AG04450 (cell line): ENCODE measurements at regions not wholly inside any gene's neighbourhood (a gene's known extent, or its start where the extent isn't known, plus 50 kb on each side); places are given as distances from the start of the nearest gene placed in this dataset.

Experiments used
- CTCF ChIA-PET: fragments of 300-600, 350-600 bp; formaldehyde crosslinking; extraction: SDS; loops from one replicate; lab custom pipeline; 2022; ENCODE audit warnings: antibody characterized with exemption, inconsistent platforms; lab: Charles Lee
- POLR2A ChIA-PET: fragments of 350-600 bp; formaldehyde crosslinking; extraction: SDS; loops from one replicate; lab custom pipeline; 2021; ENCODE audit warnings: antibody characterized with exemption, inconsistent platforms; lab: Yijun Ruan, JAX
- DNase-seq: peaks from one replicate; pipeline ENCODE4 v3.0.0-alpha.2; 2011; ENCODE audit warnings: low read depth, low spot score
- H3K27ac ChIP-seq: one replicate; pipeline ENCODE4 v1.5.1; 2012; ENCODE audit warnings: low read depth, low read length, control low read depth
- H3K27me3 ChIP-seq: one replicate; pipeline ENCODE4 v1.6.0; 2012; ENCODE audit warnings: low read length; ENCODE audit not compliant: control insufficient read depth, insufficient read depth
- H3K4me3 ChIP-seq: 2 replicates; pipeline ENCODE4 v1.5.1; 2011; ENCODE audit warnings: mild to moderate bottlenecking, low read depth, low read length, control low read depth
- H3K9me3 ChIP-seq: 2 replicates; pipeline ENCODE4 v1.5.1; 2012; ENCODE audit warnings: low read length; ENCODE audit not compliant: control insufficient read depth, insufficient read depth
- CTCF ChIP-seq: IDR thresholded peaks from 2 replicates; pipeline ENCODE4 v1.5.1; 2011; ENCODE audit warnings: low read depth, low read length, control low read depth, inconsistent platforms

- no peak for TF ChIP-seq CTCF
- H3K4me3 ChIP-seq, result no peak overlapping the region
- no peaks in the 10 kb centered on the region for H3K27me3 ChIP-seq
- no peak for DNase-seq
- H3K27ac ChIP-seq, result no peak overlapping the region
- H3K9me3 ChIP-seq, result no peaks in the 10 kb centered on the region
- ChIA-PET CTCF (no interaction called here), POLR2A (no interaction called here)
Measured at GRCh38 chr12:24270464-24270863, 321.0 kb upstream of the SOX5 start.

GRCh38 chr12:24268663-24269186, 319.3 kb upstream of the SOX5 start:
- H3K27me3 ChIP-seq, result no peaks in the 10 kb centered on the region
- no peak overlapping the region for H3K4me3 ChIP-seq
- TF ChIP-seq CTCF, result 0 out of 2 replicates have a peak, but pooled peaks have one; percentile 12
- ChIA-PET POLR2A (no interaction called here), CTCF (interaction anchor here (0.6 kb wide), 1 partner anchor 14 kb away, joined by 3 read pairs; no protein-coding TSS in a partner anchor)
- no peak overlapping the region for H3K27ac ChIP-seq
- H3K9me3 ChIP-seq, result no peaks in the 10 kb centered on the region
- DNase-seq, result no peak

- CTCF ChIA-PET, result no interaction called here
- no peak for DNase-seq
- no peak for TF ChIP-seq CTCF
- no peaks in the 10 kb centered on the region for H3K27me3 ChIP-seq
- no peaks in the 10 kb centered on the region for H3K9me3 ChIP-seq
- H3K4me3 ChIP-seq, result no peak overlapping the region
- H3K27ac ChIP-seq, result no peak overlapping the region
- POLR2A ChIA-PET, result no interaction called here
Measured at GRCh38 chr12:24266982-24267381, 317.5 kb upstream of the SOX5 start.

- Histone ChIP-seq H3K27me3 (no peaks in the 10 kb centered on the region), H3K9me3 (no peaks in the 10 kb centered on the region), H3K4me3 (no peak overlapping the region), H3K27ac (no peak overlapping the region)
- TF ChIP-seq CTCF, result no peak
- POLR2A ChIA-PET, result no interaction called here
- no peak for DNase-seq
- CTCF ChIA-PET, result no interaction called here
Measured at GRCh38 chr12:24256684-24257083, 307.2 kb upstream of the SOX5 start.

- Histone ChIP-seq H3K27ac (no peak overlapping the region), H3K27me3 (no peaks in the 10 kb centered on the region), H3K4me3 (no peak overlapping the region), H3K9me3 (no peaks in the 10 kb centered on the region)
- ChIA-PET POLR2A (no interaction called here), CTCF (no interaction called here)
- DNase-seq, result no peak
- TF ChIP-seq CTCF, result no peak
Measured at GRCh38 chr12:24255920-24256665, 306.6 kb upstream of the SOX5 start.
